ENCODE measurements at regions not wholly inside any gene's neighbourhood (a gene's known extent, or its start where the extent isn't known, plus 50 kb on each side); places are given as distances from the start of the nearest gene placed in this dataset.

DNA sequence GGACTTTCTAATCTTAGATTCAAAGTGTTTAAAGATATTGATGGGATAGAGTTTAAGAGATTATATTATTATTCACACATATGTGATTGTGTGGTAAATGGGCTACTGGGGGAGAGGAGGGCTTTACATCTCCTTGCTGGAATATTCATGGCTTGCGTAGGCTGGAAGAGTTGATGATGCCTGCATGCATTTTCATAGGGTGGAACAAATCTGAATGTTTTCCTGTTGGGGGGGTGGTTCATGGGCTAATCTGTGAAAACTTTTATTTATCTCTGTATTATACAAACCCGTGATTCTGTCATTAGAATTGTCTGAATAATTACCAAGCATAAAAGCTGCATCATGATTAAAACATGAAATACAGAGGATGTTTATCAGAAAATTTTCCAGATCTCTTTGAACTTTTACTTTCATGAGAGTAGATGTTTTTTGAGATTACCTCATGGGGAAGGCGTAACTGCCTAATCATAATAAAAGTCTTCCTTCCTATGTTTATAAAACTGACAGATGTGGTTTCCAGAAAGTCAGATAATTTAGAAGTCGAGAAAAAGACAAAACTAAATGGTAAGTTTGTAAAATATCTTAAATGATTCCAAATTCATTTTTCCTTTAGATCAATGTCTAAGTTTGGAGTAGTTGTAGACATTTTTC, 1185.4 kb upstream of the SEMA6A start:
- H3K4me3 ChIP-seq, result peak overlapping the region; percentile 41
- H3K27ac ChIP-seq (replicated peaks), result peak overlapping the region; percentile 9
- H3K4me1 ChIP-seq, result no peaks in the 10 kb centered on the region
- DNase-seq, result no peak
- no peaks in the 10 kb centered on the region for H3K36me3 ChIP-seq
- intact Hi-C loops (cut with micrococcal nuclease), result no loop called here
- H3K27me3 ChIP-seq (ENCODE audit: low read depth), result no peaks in the 10 kb centered on the region
- H3K9me3 ChIP-seq (replicated peaks), result no peaks in the 10 kb centered on the region
- TF ChIP-seq, protein P1, sequence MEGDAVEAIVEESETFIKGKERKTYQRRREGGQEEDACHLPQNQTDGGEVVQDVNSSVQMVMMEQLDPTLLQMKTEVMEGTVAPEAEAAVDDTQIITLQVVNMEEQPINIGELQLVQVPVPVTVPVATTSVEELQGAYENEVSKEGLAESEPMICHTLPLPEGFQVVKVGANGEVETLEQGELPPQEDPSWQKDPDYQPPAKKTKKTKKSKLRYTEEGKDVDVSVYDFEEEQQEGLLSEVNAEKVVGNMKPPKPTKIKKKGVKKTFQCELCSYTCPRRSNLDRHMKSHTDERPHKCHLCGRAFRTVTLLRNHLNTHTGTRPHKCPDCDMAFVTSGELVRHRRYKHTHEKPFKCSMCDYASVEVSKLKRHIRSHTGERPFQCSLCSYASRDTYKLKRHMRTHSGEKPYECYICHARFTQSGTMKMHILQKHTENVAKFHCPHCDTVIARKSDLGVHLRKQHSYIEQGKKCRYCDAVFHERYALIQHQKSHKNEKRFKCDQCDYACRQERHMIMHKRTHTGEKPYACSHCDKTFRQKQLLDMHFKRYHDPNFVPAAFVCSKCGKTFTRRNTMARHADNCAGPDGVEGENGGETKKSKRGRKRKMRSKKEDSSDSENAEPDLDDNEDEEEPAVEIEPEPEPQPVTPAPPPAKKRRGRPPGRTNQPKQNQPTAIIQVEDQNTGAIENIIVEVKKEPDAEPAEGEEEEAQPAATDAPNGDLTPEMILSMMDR (IDR thresholded peaks at IDR 0.05; ENCODE audit: borderline replicate concordance), result no peak

DNA sequence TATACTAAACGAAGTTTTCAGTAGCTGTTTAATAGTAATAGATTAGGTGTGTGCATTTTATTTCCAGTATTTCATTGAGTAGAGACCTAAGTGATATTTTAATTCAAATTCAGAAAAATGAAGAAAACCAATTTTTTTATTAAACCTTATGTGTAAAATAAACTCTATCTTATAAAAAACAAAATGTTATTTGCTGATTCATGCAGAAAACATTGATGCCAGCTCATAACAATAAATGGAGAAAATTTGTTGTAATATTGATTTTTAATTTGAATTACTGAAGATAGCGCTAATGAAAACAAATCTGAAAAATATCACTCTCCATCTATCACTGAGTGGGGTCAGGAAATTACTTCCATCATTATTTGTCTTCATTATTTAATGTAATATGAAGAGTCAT, 1177.8 kb upstream of the SEMA6A start:
- TF ChIP-seq, protein P1 (IDR thresholded peaks at IDR 0.05; ENCODE audit: borderline replicate concordance), result no peak
- H3K36me3 ChIP-seq, result no peaks in the 10 kb centered on the region
- no peak overlapping the region for H3K4me3 ChIP-seq
- intact Hi-C loops (cut with micrococcal nuclease), result no loop called here
- H3K4me1 ChIP-seq, result no peaks in the 10 kb centered on the region
- H3K27ac ChIP-seq (replicated peaks), result no peak overlapping the region
- no peaks in the 10 kb centered on the region for H3K9me3 ChIP-seq (replicated peaks)
- no peak for DNase-seq
- H3K27me3 ChIP-seq (ENCODE audit: low read depth), result no peaks in the 10 kb centered on the region

DNA sequence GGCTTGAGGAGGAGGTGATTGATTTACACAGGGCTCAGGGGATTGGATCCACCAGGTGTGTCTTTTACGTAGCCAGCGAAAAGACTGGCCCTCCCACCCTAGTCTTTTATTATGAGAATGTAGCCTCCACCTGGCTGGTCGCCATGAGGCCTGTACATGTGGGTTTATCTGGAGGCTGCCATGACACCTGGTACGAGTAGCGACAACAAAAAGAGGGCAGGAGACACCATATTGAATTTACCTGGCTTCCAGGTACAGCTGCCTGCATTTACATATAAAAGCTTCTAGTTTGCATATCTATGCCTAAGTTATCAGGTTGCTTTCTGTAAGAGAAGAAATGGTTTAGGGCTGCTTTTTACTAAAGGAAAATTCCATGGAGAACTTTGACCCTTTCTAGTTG, 1173.7 kb upstream of the SEMA6A start:
- no peak for DNase-seq
- H3K27me3 ChIP-seq (ENCODE audit: low read depth), result no peaks in the 10 kb centered on the region
- H3K27ac ChIP-seq (replicated peaks), result no peak overlapping the region
- H3K9me3 ChIP-seq (replicated peaks), result no peaks in the 10 kb centered on the region
- H3K4me1 ChIP-seq, result no peaks in the 10 kb centered on the region
- TF ChIP-seq, protein P1 (IDR thresholded peaks at IDR 0.05; ENCODE audit: borderline replicate concordance), result no peak
- no peaks in the 10 kb centered on the region for H3K36me3 ChIP-seq
- no peak overlapping the region for H3K4me3 ChIP-seq
- intact Hi-C loops (cut with micrococcal nuclease), result no loop called here

DNA sequence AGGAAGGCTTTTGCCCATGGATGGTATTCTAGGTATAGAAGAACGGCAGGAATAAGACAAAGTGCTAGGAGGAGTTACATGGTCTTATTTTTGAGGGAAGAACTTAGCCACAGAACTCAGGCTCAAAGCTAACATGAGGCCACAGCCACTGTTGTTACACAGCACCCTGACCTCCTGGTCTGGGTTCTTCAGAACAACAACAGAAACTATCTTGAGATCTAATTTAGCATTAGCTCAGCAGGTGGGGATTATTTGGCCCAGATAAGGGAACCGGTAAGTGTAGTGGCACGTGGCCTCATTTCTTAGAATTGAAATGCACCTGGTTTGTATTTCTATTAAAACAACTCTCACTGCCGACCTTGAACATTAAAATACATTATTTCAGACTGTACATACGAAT, 1168.7 kb upstream of the SEMA6A start:
- no peak overlapping the region for H3K27ac ChIP-seq (replicated peaks)
- no peaks in the 10 kb centered on the region for H3K36me3 ChIP-seq
- no peaks in the 10 kb centered on the region for H3K9me3 ChIP-seq (replicated peaks)
- no peaks in the 10 kb centered on the region for H3K27me3 ChIP-seq (ENCODE audit: low read depth)
- TF ChIP-seq, protein P1 (IDR thresholded peaks at IDR 0.05; ENCODE audit: borderline replicate concordance), result no peak
- no peak for DNase-seq
- intact Hi-C loops (cut with micrococcal nuclease), result no loop called here
- no peak overlapping the region for H3K4me3 ChIP-seq
- peaks cover 6% of the 10 kb centered on the region for H3K4me1 ChIP-seq

DNA sequence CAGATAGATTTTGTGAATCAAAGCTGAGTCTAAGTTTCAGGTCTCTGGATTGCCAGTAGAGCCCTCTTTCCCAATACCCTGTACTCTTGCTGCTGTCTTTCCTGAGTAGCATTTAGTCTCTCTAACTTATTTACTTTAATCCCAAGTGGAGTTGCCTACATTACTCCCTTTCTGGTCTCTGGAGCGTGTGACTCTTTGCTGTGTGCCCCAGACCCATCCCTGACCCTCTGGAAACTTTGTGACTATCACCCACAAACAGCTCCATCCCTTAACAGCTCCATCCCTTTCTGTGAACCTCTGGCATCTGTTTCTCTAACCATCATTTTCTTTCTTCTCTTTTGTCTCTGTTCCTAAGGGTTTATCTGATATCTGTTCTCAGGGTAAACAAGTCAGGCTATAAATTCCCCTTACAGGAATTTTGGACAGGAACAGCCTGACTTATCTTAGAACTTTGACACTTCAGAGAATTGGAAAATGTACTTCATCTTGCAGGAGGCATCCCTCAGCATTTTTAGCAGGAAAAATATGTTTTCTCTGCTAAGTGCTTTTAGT, 1167.1 kb upstream of the SEMA6A start:
- Histone ChIP-seq H3K4me1 (peaks cover 6% of the 10 kb centered on the region), H3K9me3 (replicated peaks) (no peaks in the 10 kb centered on the region), H3K4me3 (no peak overlapping the region), H3K36me3 (no peaks in the 10 kb centered on the region), H3K27ac (replicated peaks) (no peak overlapping the region), H3K27me3 (ENCODE audit: low read depth) (no peaks in the 10 kb centered on the region)
- no peak for DNase-seq
- TF ChIP-seq, protein P1 (IDR thresholded peaks at IDR 0.05; ENCODE audit: borderline replicate concordance), result no peak
- intact Hi-C loops (cut with micrococcal nuclease), result no loop called here

All from left ventricle myocardium inferior (tissue), 1 donor.